ELF-1 (cell line): ENCODE measurements at regions not wholly inside any gene's neighbourhood (a gene's known extent, or its start where the extent isn't known, plus 50 kb on each side); places are given as distances from the start of the nearest gene placed in this dataset.
"Not testable (repeated sequence)": the region's sequence is repeated elsewhere in the genome, so short reads cannot be mapped to it uniquely, and the experiment has no call there.

Source experiments
- DNase-seq: peaks from one replicate; pipeline ENCODE4 v3.0.0-alpha.2; 2016; ENCODE audit warnings: low read depth, low spot score

DNA sequence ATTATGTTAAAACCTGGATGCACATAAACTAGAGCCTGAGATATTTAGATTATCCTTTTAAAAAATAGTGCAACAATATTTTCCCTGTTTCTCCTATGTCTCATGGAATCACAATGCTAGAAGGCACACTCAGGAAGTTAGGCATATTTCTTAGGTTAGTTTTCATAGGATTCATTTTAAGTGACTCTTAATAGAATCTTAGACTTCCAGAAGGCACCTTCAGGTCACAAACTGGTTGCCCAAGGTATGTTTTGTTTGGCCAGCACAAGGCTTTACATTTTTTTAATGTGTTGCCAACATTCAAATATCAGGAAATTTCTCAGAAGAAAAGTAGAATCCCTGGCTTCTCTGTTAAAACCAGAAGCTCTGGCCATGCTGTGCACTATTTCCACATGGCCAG is 129.3 kb downstream of the LNPK start:
- no peak for DNase-seq

DNA sequence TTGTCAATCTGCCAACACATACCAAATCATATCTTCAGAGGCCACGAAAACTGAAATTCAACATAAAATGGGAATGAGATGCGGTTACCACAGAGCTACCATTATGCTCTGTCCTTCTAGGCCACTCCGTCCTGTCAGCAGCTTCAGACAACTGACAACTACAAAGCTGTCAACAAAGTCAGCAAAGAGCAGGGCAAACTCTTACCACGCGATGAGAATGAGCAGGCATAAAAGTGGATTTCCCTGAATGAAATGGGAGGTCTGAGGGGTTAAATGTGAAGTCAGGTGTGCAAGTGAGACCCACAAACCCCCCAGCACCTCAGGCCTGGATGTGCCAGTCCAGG is 130.1 kb downstream of the LNPK start:
- DNase-seq: no peak

DNA sequence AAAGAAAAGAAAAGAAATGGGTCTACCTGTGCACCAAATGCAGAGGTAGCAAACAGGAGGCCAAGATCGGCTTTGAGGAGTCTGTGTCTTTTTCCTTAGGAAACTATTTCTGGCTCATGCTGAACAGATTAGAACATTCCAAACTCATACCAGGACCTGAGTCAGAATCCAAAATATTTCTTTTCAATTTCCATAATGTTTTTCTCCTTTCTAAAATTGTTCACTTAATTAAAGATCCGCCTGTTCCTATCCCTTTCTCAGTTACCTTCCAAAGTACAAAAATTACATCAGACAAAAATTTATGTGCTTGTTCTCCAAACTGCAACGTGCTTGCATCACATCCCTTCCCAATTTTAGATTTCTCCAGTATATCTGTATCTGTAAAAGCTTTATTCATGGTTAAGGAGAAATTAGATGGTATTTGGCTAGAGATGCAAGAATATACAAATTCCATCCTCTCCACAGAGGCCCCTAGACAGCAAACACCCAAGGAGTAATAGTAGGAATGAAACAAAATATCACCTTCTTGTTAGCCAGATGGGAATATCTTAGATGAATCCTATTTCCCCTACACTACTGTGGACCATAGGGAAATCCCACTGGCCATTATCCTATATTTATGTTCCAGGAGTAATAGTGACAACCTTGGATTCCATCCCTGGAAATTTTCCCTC is 130.6 kb downstream of the LNPK start:
- DNase-seq: no peak

DNA sequence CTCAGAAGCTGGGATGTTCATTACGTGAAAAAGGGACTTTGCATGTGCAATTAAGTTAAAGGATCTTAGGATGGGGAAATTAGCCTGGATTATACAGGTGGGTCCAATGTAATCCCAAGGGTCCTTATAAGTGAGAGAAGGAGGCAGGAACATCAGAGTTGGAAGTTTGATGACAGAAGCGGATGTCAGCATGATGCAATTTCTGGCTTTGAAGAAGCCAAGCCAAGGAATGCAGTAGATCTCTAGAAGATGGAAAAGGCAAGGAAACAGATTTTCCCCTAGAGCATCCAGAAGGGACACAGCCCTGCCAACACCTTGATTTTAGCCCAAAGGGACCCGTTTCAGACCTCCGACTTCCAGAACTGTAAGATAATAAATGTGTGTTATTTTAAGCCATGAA is 136.4 kb downstream of the LNPK start:
- DNase-seq: no peak

DNA sequence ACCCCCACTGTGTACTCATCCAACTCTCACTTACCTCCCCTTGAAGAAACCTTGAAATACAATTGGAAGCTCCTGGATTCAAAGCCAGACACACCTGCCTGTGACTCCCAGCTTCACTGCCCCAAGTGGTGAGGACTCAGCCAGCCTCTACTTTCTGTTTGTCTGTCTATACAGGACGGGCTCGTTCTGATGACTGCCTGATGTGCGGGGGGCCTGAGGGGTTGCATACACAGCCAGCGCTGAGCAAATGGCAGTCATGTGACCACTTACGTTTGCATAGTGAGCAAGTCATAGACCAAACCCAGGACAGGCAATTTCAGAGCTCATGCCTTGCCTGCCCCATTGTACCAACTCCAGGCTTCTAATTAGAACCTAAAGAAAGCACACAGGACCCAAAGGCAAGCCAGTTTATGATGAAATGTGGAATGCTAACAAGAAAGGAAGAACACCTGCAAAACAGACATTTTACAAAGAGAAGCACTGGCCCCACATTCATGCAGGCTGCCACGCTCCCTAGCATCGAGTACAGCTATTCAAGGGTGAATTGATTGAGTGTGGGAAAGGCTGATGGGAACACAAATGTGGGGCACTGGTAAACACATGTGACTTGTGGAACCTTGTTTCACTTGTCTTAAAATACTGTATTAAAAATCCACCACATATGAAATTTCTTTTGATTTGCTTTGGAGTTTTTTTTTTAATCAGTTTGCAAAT is 137.8 kb downstream of the LNPK start:
- peak; percentile 51 for DNase-seq

DNA sequence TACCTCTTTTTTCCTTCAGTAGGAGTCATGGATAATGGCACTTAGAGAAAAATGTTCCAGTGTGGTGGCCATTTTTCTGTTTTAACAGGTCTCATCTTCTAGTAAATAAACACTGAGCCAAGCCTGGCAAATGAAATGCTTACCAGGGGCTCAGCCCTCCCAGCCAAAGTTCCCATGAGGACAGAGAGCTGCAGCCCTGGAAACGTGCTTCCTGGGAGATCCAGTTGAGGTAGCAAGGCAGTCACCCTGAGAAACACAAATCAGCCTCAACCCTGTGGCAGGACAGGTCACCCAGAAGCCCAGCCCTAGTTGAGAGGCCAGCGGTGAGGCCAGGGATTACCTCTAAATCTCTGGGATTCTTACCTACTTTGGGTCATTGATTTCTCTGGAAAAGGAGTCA is 140.1 kb downstream of the LNPK start:
- no peak for DNase-seq

DNA sequence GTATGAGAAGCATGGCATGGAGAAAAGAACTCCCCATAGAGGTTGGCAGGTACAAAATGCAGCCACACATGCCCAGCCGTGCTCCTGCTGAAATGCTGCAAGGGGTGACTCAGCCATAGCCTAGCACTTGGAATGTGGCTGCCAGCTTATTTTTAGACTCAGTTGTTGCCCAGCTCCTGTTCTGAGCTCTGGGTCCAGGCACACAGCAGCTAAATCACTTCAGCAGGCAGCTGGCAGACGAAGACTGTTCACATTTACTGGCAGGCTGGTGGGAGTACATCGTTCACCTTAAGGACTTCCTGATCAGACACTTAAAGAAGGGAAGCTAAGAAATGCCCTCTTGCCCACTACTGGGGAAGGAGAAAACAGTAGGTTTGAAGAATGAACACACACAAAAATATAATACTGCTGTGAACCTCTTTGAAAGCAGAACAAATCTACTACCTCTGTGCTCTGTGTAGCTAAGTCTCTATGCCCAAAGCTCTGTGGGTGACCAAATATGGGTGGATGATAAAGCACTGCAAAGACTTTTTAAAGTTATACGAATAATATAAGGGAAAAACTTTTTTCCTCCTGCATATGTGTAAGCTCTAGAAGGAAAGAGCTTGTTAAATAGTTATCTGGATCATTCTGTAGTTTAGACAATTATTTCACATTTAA is 146.1 kb downstream of the LNPK start:
- no peak for DNase-seq

DNA sequence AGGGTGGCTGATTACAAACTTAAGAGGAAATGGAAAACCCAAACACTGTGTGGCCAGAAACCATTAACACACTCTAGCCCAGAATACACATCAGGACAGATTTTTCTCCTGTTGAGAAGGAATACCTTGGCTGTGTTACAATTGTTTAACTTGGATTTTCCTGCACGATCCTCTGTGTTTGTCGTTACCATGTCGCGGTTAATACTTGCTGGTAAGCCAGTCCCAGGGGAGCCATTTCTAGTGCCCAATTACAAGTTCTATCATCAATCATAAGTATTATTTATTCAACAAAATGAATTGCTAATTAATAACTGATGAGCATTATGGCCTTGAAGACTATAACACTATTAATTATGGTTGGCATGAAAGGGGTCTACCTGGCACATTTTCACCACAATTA is 146.8 kb downstream of the LNPK start:
- DNase-seq: no peak

DNA sequence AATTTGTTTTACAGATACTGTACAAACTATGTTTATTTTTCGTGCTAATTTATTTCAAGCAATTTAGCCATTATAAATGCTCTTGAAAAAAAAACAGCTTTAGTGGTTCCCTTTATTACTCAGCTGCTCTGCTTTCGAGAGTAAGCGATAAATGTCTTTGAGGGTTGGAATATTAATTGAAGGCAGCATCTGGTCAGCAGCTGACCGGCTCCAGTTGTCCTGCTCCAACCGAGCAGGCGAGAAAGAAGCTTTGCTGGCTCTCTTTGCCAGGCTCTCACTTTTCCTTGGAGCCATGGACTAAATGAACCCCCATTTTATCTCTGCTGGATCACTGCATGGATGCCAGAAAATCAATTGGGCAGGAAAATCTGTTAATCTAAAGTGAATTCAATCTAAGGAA is 147.4 kb downstream of the LNPK start:
- DNase-seq: no peak

DNA sequence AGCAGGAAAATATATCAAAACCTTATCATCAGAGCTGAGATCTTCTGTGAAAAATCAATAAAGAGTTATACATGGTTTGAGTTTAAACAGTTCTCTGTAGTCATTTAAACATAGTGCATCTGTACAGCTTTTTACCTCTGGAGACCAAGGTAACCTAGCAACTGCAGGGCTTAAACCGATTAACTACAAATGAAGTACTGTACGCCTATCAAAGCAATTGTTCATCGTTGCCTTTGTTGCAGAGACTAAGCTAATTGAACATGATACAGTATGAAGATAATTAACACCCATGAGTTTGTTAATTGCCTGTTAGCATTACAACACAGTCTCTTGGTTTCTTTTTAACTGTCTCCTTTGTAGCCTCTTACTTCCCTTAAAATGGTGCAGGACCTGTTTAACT is 147.9 kb downstream of the LNPK start:
- no peak for DNase-seq

DNA sequence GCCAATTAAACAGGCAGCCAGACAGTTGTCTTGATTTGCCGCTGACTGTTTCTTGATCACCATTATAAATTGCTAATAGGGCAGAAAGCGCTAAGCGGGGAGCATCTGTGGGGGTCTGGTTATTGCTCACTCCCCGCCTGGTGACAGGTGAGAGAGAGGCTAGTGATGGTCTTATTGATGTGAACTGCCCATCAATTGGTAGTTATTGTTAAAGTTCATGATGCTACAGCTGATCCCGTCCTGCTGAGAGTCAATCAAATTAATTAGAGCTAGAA is 148.5 kb downstream of the LNPK start:
- no peak for DNase-seq

DNA sequence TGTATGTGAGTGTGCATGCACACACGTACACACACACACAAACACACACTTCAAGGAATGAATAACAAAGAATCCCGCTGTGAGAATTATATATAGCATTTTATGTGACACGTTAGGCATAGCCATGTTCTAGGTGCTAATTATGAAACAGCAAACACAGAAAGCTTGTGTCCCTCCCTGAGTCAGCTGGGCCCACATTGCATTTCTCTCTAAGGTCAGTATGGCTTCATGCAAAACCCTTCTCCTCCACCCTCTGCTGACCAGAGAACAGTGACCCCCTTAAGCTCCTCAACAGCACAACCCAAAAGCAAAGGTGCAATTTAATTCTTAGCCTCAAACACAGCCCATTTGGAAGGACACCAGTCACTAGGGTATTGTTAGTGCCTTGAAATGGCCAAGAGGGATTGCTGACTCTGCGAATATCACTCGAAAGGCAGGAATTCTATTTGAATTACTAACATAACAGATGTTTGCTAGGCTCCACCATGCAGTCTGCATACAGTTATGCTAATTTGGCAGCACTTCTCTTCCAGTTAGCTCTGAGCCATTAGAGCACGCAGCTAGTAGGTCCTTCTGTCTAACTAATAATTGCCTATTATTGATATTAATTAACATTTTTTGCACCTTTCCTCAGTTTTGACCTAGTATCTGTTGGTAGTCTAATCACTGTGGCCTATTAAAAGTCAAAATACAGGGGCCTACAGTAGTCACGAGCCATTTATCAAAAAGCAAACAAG is 149.0 kb downstream of the LNPK start:
- DNase-seq: no peak

DNA sequence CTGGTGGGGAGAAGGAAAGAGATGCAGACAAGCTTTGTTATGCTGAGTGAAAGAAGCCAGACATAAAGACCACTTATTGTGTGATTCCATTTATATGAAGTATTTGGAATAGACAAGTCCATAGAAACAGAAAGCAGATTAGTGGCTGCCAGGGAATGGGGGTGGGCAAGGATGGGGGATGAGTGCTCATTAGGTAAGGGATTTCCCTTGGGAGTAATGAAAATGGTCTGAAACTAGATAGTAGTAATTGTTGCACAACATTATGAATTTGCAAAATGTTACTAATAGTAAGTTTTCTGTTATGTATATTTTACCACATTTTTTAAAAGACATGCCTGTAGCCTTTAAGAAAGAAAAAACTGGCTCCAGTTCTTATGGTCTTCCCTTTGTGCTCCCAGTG is 154.9 kb downstream of the LNPK start:
- no peak for DNase-seq

DNA sequence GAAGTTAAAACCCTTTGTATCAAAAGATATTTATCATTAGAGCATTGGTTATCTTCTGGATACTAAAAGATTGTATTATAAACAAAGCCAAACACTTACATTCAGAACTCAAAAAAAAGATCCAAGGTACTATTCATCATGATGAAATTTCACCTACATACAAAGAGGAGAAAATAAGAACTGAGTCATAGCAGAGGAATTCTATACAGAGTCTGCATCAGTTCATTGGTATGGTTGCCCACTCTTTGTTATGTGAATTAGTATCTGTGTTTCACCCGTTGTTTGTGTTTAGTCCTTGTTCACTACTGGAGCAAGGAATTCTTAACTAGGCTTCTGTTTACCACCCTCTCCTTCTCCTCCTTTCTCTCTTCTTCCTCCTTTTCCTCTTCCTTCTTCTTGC is 157.9 kb downstream of the LNPK start:
- no peak for DNase-seq

DNA sequence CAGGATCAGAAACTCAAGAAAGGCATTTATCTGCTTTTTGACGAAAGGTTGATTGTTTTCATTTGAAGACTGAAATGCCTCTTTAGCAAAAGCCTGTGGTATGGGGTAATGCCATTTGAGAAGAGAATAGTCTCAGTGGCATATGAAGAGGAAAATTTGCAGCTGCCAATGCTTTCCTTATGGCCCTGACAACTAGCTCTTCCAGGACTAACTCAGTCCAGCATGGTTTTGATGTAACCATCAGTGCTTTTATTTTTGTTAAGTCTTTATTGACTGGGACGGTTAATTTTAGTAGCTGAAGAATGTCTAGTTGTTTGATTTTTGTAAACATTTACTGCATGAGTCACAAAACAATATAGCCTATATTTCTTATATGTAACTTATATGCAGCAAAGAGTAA is 158.4 kb downstream of the LNPK start:
- DNase-seq: no peak

DNA sequence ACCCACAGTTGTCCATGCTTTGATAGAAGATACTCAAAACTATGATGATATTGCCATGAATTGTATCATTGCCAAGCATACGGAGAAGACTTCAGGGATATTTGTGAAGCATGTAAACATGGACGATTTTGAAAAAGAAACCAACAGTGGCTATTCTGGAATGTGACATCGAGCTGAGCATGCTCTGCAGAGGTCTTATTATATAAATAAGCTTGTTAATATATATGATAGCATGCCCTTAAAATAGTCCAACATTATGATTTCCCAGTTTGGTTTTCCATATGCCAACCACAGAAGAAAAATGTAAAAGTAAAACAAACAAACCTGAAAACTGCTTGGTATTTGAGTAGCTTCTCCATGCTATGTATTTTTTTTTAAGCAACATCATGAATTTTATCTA is 159.1 kb downstream of the LNPK start:
- DNase-seq: no peak

DNA sequence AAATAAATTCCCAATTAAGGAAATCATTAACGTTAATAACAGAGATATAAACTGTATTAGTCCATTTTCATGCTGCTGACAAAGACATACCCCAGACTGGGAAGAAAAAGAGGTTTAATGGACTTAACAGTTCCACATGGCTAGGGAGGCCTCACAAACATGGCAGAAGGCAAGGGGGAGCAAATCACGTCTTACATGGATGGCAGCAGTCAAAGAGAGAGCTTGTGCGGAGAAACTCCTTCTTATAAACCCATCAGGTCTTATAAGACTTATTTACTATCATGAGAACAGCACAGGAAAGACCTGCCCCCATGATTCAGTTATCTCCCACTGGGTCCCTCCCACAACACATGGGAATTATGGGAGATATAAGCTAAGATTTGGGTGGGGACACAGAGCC is 161.3 kb downstream of the LNPK start:
- not testable (repeated sequence) for DNase-seq

DNA sequence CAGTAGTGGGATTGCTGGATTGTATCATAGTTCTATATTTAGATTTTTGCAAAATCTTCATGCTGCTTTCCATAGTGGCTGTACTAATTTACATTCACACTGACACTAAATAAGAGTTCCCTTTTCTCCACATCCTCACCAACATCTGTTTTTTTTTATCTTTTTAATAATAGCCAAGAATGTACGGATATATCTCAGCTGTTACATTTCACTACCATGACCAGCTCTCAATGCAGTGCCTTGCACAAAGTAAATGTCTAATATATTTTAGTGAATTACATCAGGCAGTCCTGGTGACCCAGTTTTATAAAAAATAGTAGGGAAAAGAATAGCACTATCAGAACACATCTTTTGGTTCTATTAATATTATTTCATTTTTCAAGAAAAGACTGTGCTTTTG is 161.8 kb downstream of the LNPK start:
- no peak for DNase-seq

DNA sequence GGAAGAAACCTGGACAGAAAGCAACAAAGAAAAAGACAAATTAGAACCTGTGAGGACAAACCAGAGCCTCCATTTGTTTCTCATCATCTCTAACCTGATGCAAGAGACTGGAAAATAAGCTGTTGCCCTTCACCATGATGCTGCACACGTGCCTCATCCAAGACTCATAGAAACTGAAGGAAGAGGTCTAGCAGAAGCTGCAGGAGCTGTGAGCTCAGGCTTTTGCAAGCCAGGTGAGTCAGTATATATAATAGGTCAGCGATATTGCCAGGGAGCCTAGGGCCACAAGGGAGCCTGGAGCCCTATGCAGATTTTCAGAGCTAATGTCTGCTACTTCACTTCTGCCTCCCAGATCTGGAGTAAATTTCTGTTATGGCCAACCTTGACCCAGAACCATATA is 163.1 kb downstream of the LNPK start:
- no peak for DNase-seq

DNA sequence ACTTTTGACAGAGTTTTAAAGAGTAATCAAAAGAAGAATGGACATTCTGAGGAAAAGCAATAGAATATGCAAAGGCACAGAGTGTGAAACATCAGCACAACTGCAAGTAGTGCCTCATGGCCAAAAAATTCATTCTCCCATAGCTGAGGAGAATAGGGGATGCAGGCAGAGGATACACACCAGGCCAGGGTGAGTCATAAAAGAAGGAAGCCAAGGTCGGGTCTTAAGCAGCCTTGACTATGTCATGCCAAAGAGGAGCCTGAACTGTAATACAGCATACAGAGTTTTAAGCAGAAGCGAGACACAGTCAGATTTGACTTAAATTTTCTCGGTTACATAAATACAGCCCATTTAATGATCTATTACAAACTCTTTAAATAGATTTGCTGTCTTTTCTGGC is 165.0 kb downstream of the LNPK start:
- no peak for DNase-seq

DNA sequence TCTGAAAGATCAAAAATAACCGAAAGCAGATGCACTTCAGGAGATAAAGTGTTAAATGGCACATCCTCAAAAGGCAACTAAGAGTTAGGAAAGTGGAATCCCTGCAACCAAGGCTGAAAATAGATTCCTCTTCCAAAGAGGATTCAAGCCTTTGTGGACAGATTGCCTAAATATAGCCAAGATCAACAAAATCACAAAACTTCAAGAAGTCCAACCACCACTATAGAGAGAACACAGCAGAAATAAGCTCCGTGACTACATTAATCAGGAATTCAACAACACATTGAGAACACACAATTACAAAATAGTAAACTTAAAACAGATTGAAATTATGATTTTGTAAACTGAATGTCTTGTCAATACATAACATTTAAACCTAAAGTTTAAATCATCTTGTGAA is 165.7 kb downstream of the LNPK start:
- DNase-seq: no peak

DNA sequence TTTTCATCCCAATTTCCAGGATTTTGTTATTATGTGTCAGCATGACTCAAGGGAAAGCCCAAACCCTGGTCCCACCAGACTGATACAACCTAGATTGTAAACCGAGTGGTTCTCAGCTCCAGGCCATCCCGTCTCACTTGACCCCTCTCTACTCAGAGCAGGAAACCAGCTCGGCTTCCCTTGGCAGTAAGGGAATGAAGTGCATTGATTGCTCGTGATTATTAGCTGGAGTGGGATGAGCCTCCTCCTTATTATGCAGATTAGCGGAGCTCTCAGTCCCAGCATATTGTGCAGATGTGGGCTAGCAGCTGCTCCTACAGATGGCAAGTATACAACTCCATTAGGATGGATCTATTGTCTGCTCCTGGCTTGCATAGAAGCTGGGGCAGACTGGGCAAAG is 167.6 kb downstream of the LNPK start:
- peak; percentile 15 for DNase-seq

DNA sequence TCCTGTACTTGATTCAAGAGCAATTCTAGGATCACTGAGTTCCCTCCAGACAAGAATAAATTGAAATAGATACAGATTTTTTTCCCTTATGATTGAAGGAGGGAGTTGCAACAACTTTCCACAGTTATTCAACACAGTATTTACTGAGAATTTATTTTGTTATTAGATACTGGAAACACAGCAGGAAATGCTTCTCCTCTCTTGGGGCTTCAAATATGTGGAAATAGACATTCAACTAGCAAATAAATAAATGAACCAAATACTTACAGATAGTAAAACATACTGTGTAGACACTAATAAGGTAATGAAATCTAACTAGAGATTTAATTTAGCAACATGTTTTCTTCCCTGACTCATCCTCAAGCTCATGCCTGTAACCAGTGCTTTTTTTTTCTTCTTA is 169.2 kb downstream of the LNPK start:
- DNase-seq: no peak
